Osteoblast (primary cell): ENCODE measurements at regions not wholly inside any gene's neighbourhood (a gene's known extent, or its start where the extent isn't known, plus 50 kb on each side); places are given as distances from the start of the nearest gene placed in this dataset.
A peak's percentile ranks its signal among the peaks of the same experiment; 100 is the strongest.

Experiments
- DNase-seq: peaks from one replicate; pipeline ENCODE4 v3.0.0; 2011; ENCODE audit warnings: low spot score, mixed read lengths; ENCODE audit not compliant: insufficient read length; ENCODE audit errors: missing footprints
- H2AFZ ChIP-seq: 2 replicates; pipeline ENCODE4 v1.6.0; 2011; ENCODE audit warnings: mild to moderate bottlenecking, low read length
- H3K27ac ChIP-seq: 2 replicates; pipeline ENCODE4 v1.5.1; 2011; ENCODE audit warnings: mild to moderate bottlenecking, low read depth, low read length, moderate library complexity
- H3K27me3 ChIP-seq: 2 replicates; pipeline ENCODE4 v1.6.0; 2012; ENCODE audit warnings: mild to moderate bottlenecking, control low read depth, inconsistent platforms, low read length, moderate library complexity; ENCODE audit not compliant: insufficient read depth
- H3K36me3 ChIP-seq: 2 replicates; pipeline ENCODE4 v1.5.1; 2011; ENCODE audit warnings: mild to moderate bottlenecking, low read length, control low read depth, moderate library complexity; ENCODE audit not compliant: insufficient read depth
- H3K4me1 ChIP-seq: 2 replicates; pipeline ENCODE4 v1.5.1; 2011; ENCODE audit warnings: mild to moderate bottlenecking, low read length, control low read depth, moderate library complexity; ENCODE audit not compliant: insufficient read depth
- H3K4me2 ChIP-seq: 2 replicates; pipeline ENCODE4 v1.6.0; 2011; ENCODE audit warnings: mild to moderate bottlenecking, low read length; ENCODE audit not compliant: insufficient read depth
- H3K4me3 ChIP-seq: fragments of 200-600 bp; sonication (generic); 3 replicates; pipeline ENCODE4 v1.5.1; 2012; ENCODE audit warnings: mild to moderate bottlenecking, low read length, inconsistent platforms; ENCODE audit not compliant: insufficient read depth
- H3K79me2 ChIP-seq: 2 replicates; pipeline ENCODE4 v1.6.0; 2012; ENCODE audit warnings: mild to moderate bottlenecking, low read length, control low read depth, inconsistent platforms; ENCODE audit not compliant: insufficient read depth
- H3K9me3 ChIP-seq: 2 replicates; pipeline ENCODE4 v1.5.1; 2011; ENCODE audit warnings: low read depth, low read length, control low read depth
- H4K20me1 ChIP-seq: 2 replicates; pipeline ENCODE4 v1.6.0; 2012; ENCODE audit warnings: mild to moderate bottlenecking, low read length, control low read depth; ENCODE audit not compliant: insufficient read depth
- TF ChIP-seq, protein P1 (sequence below): IDR thresholded peaks from 2 replicates; pipeline ENCODE4 v1.5.1; 2011; ENCODE audit warnings: mild to moderate bottlenecking, low read depth, low read length, moderate library complexity; ENCODE audit errors: extremely low read depth

GRCh38 chr10:27451054-27451453 lies 53.0 kb upstream of the RAB18 start:
- Histone ChIP-seq H3K27ac (no peak overlapping the region), H3K4me2 (no peak overlapping the region), H4K20me1 (no peaks in the 10 kb centered on the region), H2AFZ (no peak overlapping the region), H3K4me1 (peaks cover 4% of the 10 kb centered on the region), H3K9me3 (no peaks in the 10 kb centered on the region), H3K79me2 (no peaks in the 10 kb centered on the region), H3K27me3 (peaks cover 1% of the 10 kb centered on the region), H3K36me3 (no peaks in the 10 kb centered on the region), H3K4me3 (no peak overlapping the region)
- DNase-seq, result no peak
- TF ChIP-seq, protein P1, sequence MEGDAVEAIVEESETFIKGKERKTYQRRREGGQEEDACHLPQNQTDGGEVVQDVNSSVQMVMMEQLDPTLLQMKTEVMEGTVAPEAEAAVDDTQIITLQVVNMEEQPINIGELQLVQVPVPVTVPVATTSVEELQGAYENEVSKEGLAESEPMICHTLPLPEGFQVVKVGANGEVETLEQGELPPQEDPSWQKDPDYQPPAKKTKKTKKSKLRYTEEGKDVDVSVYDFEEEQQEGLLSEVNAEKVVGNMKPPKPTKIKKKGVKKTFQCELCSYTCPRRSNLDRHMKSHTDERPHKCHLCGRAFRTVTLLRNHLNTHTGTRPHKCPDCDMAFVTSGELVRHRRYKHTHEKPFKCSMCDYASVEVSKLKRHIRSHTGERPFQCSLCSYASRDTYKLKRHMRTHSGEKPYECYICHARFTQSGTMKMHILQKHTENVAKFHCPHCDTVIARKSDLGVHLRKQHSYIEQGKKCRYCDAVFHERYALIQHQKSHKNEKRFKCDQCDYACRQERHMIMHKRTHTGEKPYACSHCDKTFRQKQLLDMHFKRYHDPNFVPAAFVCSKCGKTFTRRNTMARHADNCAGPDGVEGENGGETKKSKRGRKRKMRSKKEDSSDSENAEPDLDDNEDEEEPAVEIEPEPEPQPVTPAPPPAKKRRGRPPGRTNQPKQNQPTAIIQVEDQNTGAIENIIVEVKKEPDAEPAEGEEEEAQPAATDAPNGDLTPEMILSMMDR, result no peak

- DNase-seq, result no peak
- H3K79me2 ChIP-seq, result no peaks in the 10 kb centered on the region
- no peaks in the 10 kb centered on the region for H3K36me3 ChIP-seq
- H3K27me3 ChIP-seq, result no peaks in the 10 kb centered on the region
- no peak overlapping the region for H3K27ac ChIP-seq
- H4K20me1 ChIP-seq, result no peaks in the 10 kb centered on the region
- H3K9me3 ChIP-seq, result no peaks in the 10 kb centered on the region
- TF ChIP-seq, protein P1, result no peak
- no peak overlapping the region for H3K4me2 ChIP-seq
- H2AFZ ChIP-seq, result no peak overlapping the region
- H3K4me1 ChIP-seq, result peaks cover 4% of the 10 kb centered on the region
- H3K4me3 ChIP-seq, result no peak overlapping the region
These were observed 53.9 kb upstream of the RAB18 start for GRCh38 chr10:27450225-27450624.

DNA sequence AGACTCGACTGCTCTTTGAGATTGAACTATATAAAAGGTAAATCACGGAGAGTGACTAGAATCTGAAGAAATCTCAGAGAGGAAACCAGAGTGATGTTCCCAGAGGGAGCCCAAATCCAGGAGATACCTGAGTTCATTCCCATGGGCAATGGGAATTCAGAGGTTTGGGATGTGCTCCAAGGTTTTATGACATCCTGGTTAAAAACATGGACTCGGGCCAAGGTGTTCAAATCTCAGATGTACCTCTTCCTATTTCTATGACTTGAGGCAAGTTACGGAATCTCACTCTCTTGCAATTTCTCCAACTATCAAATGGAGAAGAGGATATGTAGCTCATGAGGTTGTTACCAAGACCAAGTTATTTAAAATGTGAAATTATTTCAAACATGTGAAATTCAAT lies 54.5 kb upstream of the RAB18 start:
- Histone ChIP-seq H3K4me2 (no peak overlapping the region), H2AFZ (no peak overlapping the region), H3K27me3 (no peaks in the 10 kb centered on the region), H3K4me1 (peaks cover 4% of the 10 kb centered on the region), H3K27ac (no peak overlapping the region), H3K79me2 (no peaks in the 10 kb centered on the region), H4K20me1 (no peaks in the 10 kb centered on the region), H3K4me3 (no peak overlapping the region), H3K36me3 (no peaks in the 10 kb centered on the region), H3K9me3 (no peaks in the 10 kb centered on the region)
- TF ChIP-seq, protein P1, result no peak
- DNase-seq, result no peak

GRCh38 chr10:27448921-27449320 lies 55.2 kb upstream of the RAB18 start:
- no peak overlapping the region for H3K4me3 ChIP-seq
- H3K4me1 ChIP-seq, result peaks cover 4% of the 10 kb centered on the region
- no peaks in the 10 kb centered on the region for H3K9me3 ChIP-seq
- H3K79me2 ChIP-seq, result no peaks in the 10 kb centered on the region
- no peak overlapping the region for H3K4me2 ChIP-seq
- H3K27ac ChIP-seq, result no peak overlapping the region
- no peaks in the 10 kb centered on the region for H3K27me3 ChIP-seq
- H2AFZ ChIP-seq, result no peak overlapping the region
- no peaks in the 10 kb centered on the region for H4K20me1 ChIP-seq
- peak; percentile 43 for DNase-seq
- no peaks in the 10 kb centered on the region for H3K36me3 ChIP-seq
- TF ChIP-seq, protein P1, result no peak
